ENCODE measurements at regions not wholly inside any gene's neighbourhood (a gene's known extent, or its start where the extent isn't known, plus 50 kb on each side); places are given as distances from the start of the nearest gene placed in this dataset.

DNA sequence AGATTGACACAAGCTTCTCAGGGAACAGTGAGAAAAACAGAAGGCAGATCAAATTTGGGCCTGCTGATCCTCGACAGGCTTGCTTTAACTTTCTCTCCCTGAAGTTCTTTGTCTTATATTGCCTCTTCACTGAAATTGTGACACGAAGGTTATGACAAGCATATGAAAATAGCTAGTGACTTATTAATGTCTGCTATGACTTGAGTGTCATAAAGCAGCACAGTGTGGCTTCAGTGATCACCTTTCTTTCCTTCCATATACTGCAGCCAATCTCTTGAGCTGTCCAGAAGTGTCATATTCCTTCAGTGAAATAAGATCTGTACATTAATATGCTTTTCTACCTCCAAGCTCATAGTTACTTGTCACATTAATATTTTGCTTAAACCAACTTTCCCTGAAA, 870.2 kb downstream of the C4orf33 start:
- no peak overlapping the region for H3K4me2 ChIP-seq (ENCODE audit: low read depth, low read length)
- ATAC-seq (ENCODE audit: low read depth) (no peak), DNase-seq (no peak)
- H3K4ac ChIP-seq (ENCODE audit: low read depth, low read length): no peak overlapping the region
- no peaks in the 10 kb centered on the region for H3K36me3 ChIP-seq (ENCODE audit: control insufficient read depth, insufficient read depth, low read length)
- dilution Hi-C loops (cut with HindIII; ENCODE audit: low sequenced_read_pairs, unreplicated experiment) (no loop called here), intact Hi-C loops (cut with micrococcal nuclease) (no loop called here), in situ Hi-C loops (cut with MboI; ENCODE audit: low sequenced_read_pairs) (no loop called here)
- no CpG with 5 or more reads among the region's 2 CpGs for WGBS, 2 experiments (ENCODE audit: extremely low coverage in 2 of 2, insufficient read length in 1 of 2)
- H2AFZ ChIP-seq (replicated peaks; ENCODE audit: low read length, poor library complexity): no peak overlapping the region
- H3K27ac ChIP-seq (ENCODE audit: insufficient read depth, low read length): no peak overlapping the region
- no peak overlapping the region for H3K18ac ChIP-seq (ENCODE audit: low read depth, low read length)
- no peak overlapping the region for H2AK9ac ChIP-seq (replicated peaks; ENCODE audit: low read depth, low read length, poor library complexity)
- H4K5ac ChIP-seq (ENCODE audit: low read depth, low read length): no peak overlapping the region
- H3K27me3 ChIP-seq (ENCODE audit: control insufficient read depth, insufficient read depth, low read length): no peaks in the 10 kb centered on the region
- no peak overlapping the region for H3K4me3 ChIP-seq (ENCODE audit: insufficient read depth, low read depth, low read length)
- H3K9me1 ChIP-seq (ENCODE audit: insufficient read depth, low read length): no peaks in the 10 kb centered on the region
- ChIA-PET CTCF (no interaction called here), POLR2A (ENCODE audit: unreplicated experiment) (no interaction called here)
- no TSS peak for BruUV-seq (replicated peaks)
- no peak overlapping the region for H2BK5ac ChIP-seq (ENCODE audit: low read depth, low read length, poor library complexity, severe bottlenecking)
- H3K4me1 ChIP-seq (ENCODE audit: control insufficient read depth, insufficient read depth, low read length): no peaks in the 10 kb centered on the region
- no peaks in the 10 kb centered on the region for H4K20me1 ChIP-seq (ENCODE audit: insufficient read depth, low read length)
- no peak overlapping the region for H3K23ac ChIP-seq (ENCODE audit: low read depth, low read length)
- no peak overlapping the region for H4K91ac ChIP-seq (ENCODE audit: insufficient read depth, low read depth, low read length)
- no peak overlapping the region for H3K56ac ChIP-seq (ENCODE audit: extremely low read depth, insufficient read depth, low read length)
- no peak overlapping the region for H3K14ac ChIP-seq (replicated peaks; ENCODE audit: low read depth, low read length)
- H2BK20ac ChIP-seq (ENCODE audit: low read depth, low read length): no peak overlapping the region
- H2BK120ac ChIP-seq (ENCODE audit: low read depth, low read length): no peak overlapping the region
- no peak overlapping the region for H4K8ac ChIP-seq (ENCODE audit: low read depth in 2 of 2, low read length in 2 of 2)
- no peak overlapping the region for H2AK5ac ChIP-seq (ENCODE audit: low read depth, low read length)
- no peak overlapping the region for H2BK15ac ChIP-seq (ENCODE audit: low read depth, low read length)
- no peak overlapping the region for H3K9ac ChIP-seq (ENCODE audit: low read depth, low read length)
- TF ChIP-seq CEBPB (IDR thresholded peaks at IDR 0.05; ENCODE audit: low read depth, low read length) (no peak), RAD21 (IDR thresholded peaks at IDR 0.05; ENCODE audit: low read length) (no peak), RCOR1 (IDR thresholded peaks at IDR 0.05; ENCODE audit: insufficient replicate concordance, low read length) (no peak)
- 0 out of 2 replicates have a peak, but pooled peaks cover 2% of the 10 kb centered on the region for H3K9me3 ChIP-seq (ENCODE audit: control insufficient read depth, insufficient read depth, low read length)
- no peaks in the 10 kb centered on the region for H3K79me1 ChIP-seq (ENCODE audit: low read depth in 1 of 2, low read length in 2 of 2)

Data from IMR-90 (cell line).